ENCODE measurements at regions not wholly inside any gene's neighbourhood (a gene's known extent, or its start where the extent isn't known, plus 50 kb on each side); places are given as distances from the start of the nearest gene placed in this dataset.

- Histone ChIP-seq H3K9me3 (ENCODE audit: control insufficient read depth in 4 of 4, insufficient read depth in 3 of 4, low read length in 3 of 4) (peaks cover 0 to 6% (median 1%) of the 10 kb centered on the region in 4 donors), H3K36me3 (ENCODE audit: control insufficient read depth in 4 of 4, insufficient read depth in 4 of 4, low read length in 4 of 4) (no peaks in the 10 kb centered on the region), H3K9ac (ENCODE audit: insufficient read depth in 1 of 2, low read length in 2 of 2) (no peak overlapping the region), H3K4me1 (ENCODE audit: control insufficient read depth in 5 of 5, insufficient read depth in 5 of 5, low read length in 5 of 5) (peaks cover 3 to 43% (median 24%) of the 10 kb centered on the region in 5 donors), H3K27ac (ENCODE audit: low read depth in 1 of 2, low read length in 1 of 2) (no peak overlapping the region), H3K27me3 (ENCODE audit: control insufficient read depth in 3 of 3, insufficient read depth in 3 of 3, low read length in 2 of 3) (no peaks in the 10 kb centered on the region), H3K4me3 (no peak overlapping the region)
- TF ChIP-seq CTCF (IDR thresholded peaks at IDR 0.05; ENCODE audit: control extremely low read depth, extremely low read depth): no peak
- DNase-seq (no peak), ATAC-seq (ENCODE audit: insufficient read depth, low FRiP score) (no peak)
- WGBS, 2 donors: 90% methylated on average over 1 of the region's 1 CpG
Measured at GRCh38 chr16:54501797-54502196, 215.2 kb upstream of the IRX3 start.

DNA sequence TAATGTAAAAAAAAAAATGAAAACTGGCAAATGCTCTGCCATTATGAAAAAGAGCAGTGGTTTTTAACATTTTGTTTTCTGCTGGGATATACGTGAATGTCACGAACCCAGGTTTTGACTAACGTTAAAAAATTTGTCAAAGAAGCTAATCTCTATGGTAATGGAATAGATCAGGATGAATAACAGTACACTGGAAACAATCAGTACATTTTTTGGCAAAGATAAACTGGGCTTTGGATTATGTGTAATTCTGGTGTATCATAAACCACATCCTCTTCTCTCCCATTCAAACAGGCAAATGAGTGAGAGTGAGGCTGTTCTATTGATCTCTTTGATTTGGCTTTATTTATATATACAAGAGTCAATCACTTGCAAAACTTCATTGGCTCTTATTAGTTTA, 207.0 kb upstream of the IRX3 start:
- Histone ChIP-seq H3K27ac (ENCODE audit: low read depth in 1 of 2, low read length in 1 of 2) (no peak overlapping the region), H3K4me1 (ENCODE audit: control insufficient read depth in 5 of 5, insufficient read depth in 5 of 5, low read length in 5 of 5) (peaks cover 0 to 10% (median 3%) of the 10 kb centered on the region in 5 donors), H3K36me3 (ENCODE audit: control insufficient read depth in 4 of 4, insufficient read depth in 4 of 4, low read length in 4 of 4) (no peaks in the 10 kb centered on the region), H3K9ac (ENCODE audit: insufficient read depth in 1 of 2, low read length in 2 of 2) (no peak overlapping the region), H3K27me3 (ENCODE audit: control insufficient read depth in 3 of 3, insufficient read depth in 3 of 3, low read length in 2 of 3) (no peaks in the 10 kb centered on the region), H3K4me3 (no peak overlapping the region), H3K9me3 (ENCODE audit: control insufficient read depth in 4 of 4, insufficient read depth in 3 of 4, low read length in 3 of 4) (peaks cover 0 to 6% (median 0%) of the 10 kb centered on the region in 4 donors)
- ATAC-seq (ENCODE audit: insufficient read depth, low FRiP score) (no peak), DNase-seq (no peak)
- no peak for TF ChIP-seq CTCF (IDR thresholded peaks at IDR 0.05; ENCODE audit: control extremely low read depth, extremely low read depth)
- 92 to 93% methylated on average over 3 of the region's 3 CpGs for WGBS, 2 donors

DNA sequence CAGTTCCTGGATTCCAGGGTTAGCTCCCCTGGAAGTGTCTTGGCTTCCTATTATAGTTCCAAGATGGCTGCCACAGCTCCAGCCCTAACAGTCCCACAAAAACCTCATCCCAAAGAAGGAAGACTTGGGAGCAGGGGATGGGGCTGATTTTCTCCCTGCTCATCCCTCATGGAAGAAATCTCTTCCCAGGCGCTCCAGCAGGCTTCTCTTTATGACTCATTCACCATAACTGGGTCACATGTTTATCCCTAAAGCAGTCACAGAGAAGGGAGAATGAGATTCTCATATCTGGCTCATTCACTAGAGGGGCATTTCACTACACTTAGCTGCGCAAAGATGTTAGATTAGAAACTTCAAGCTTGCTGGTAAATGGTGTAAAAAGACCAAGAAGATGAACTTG, 206.5 kb upstream of the IRX3 start:
- no peak for TF ChIP-seq CTCF (IDR thresholded peaks at IDR 0.05; ENCODE audit: control extremely low read depth, extremely low read depth)
- Histone ChIP-seq H3K4me3 (no peak overlapping the region), H3K27me3 (ENCODE audit: control insufficient read depth in 3 of 3, insufficient read depth in 3 of 3, low read length in 2 of 3) (no peaks in the 10 kb centered on the region), H3K27ac (ENCODE audit: low read depth in 1 of 2, low read length in 1 of 2) (no peak overlapping the region), H3K9me3 (ENCODE audit: control insufficient read depth in 4 of 4, insufficient read depth in 3 of 4, low read length in 3 of 4) (peaks cover 0 to under 1% (median 0%) of the 10 kb centered on the region in 4 donors), H3K4me1 (ENCODE audit: control insufficient read depth in 5 of 5, insufficient read depth in 5 of 5, low read length in 5 of 5) (peaks cover 0 to 11% (median 3%) of the 10 kb centered on the region in 5 donors), H3K9ac (ENCODE audit: insufficient read depth in 1 of 2, low read length in 2 of 2) (no peak overlapping the region), H3K36me3 (ENCODE audit: control insufficient read depth in 4 of 4, insufficient read depth in 4 of 4, low read length in 4 of 4) (no peaks in the 10 kb centered on the region)
- no peak for ATAC-seq (ENCODE audit: insufficient read depth, low FRiP score)
- DNase-seq: no peak
- WGBS, 2 donors: 84 to 90% methylated on average over 2 of the region's 2 CpGs

- Histone ChIP-seq H3K36me3 (ENCODE audit: control insufficient read depth in 4 of 4, insufficient read depth in 4 of 4, low read length in 4 of 4) (no peaks in the 10 kb centered on the region), H3K4me1 (ENCODE audit: control insufficient read depth in 5 of 5, insufficient read depth in 5 of 5, low read length in 5 of 5) (peaks cover 0 to 15% (median 3%) of the 10 kb centered on the region in 5 donors), H3K9me3 (ENCODE audit: control insufficient read depth in 4 of 4, insufficient read depth in 3 of 4, low read length in 3 of 4) (no peaks in the 10 kb centered on the region), H3K4me3 (no peak overlapping the region), H3K9ac (ENCODE audit: insufficient read depth in 1 of 2, low read length in 2 of 2) (no peak overlapping the region), H3K27me3 (ENCODE audit: control insufficient read depth in 3 of 3, insufficient read depth in 3 of 3, low read length in 2 of 3) (no peaks in the 10 kb centered on the region), H3K27ac (ENCODE audit: low read depth in 1 of 2, low read length in 1 of 2) (no peak overlapping the region)
- ATAC-seq (ENCODE audit: insufficient read depth, low FRiP score) (peak; percentile 9), DNase-seq (no peak)
- no peak for TF ChIP-seq CTCF (IDR thresholded peaks at IDR 0.05; ENCODE audit: control extremely low read depth, extremely low read depth)
- 63 to 84% methylated on average over 2 of the region's 2 CpGs for WGBS, 2 donors
Measured at GRCh38 chr16:54490112-54490488, 203.5 kb upstream of the IRX3 start.
